Iris pigment epithelial cell (primary cell): ENCODE measurements at regions not wholly inside any gene's neighbourhood (a gene's known extent, or its start where the extent isn't known, plus 50 kb on each side); places are given as distances from the start of the nearest gene placed in this dataset.
A peak's percentile ranks its signal among the peaks of the same experiment; 100 is the strongest.

Experiments
- DNase-seq: peaks from one replicate; pipeline ENCODE4 v3.0.0-alpha.2; 2011; ENCODE audit warnings: low read depth

GRCh38 chr1:82948386-82948785, 1050.5 kb downstream of the TTLL7 start:
- no peak for DNase-seq

GRCh38 chr1:82947278-82947677, 1051.7 kb downstream of the TTLL7 start:
- DNase-seq, result no peak

- no peak for DNase-seq
Observed at GRCh38 chr1:82946096-82946605, 1052.8 kb downstream of the TTLL7 start.

GRCh38 chr1:82944822-82945221, 1054.1 kb downstream of the TTLL7 start:
- DNase-seq, result no peak

- DNase-seq, result no peak
Observed at GRCh38 chr1:82934074-82934473, 1064.9 kb downstream of the TTLL7 start.

GRCh38 chr1:82932727-82933126, 1066.2 kb downstream of the TTLL7 start:
- no peak for DNase-seq

GRCh38 chr1:82932207-82932606, 1066.7 kb downstream of the TTLL7 start:
- no peak for DNase-seq

- DNase-seq, result no peak
Observed at GRCh38 chr1:82931006-82931405, 1067.9 kb downstream of the TTLL7 start.

GRCh38 chr1:82927753-82928152, 1071.2 kb downstream of the TTLL7 start:
- no peak for DNase-seq

GRCh38 chr1:82924666-82925065, 1074.3 kb downstream of the TTLL7 start:
- DNase-seq, result no peak

- DNase-seq, result no peak
Observed at GRCh38 chr1:82923931-82924330, 1075.0 kb downstream of the TTLL7 start.

- DNase-seq, result no peak
Observed at GRCh38 chr1:82921759-82922158, 1077.2 kb downstream of the TTLL7 start.

- peak; percentile 16 for DNase-seq
Observed at GRCh38 chr1:82920418-82921248, 1078.3 kb downstream of the TTLL7 start.

GRCh38 chr1:82919837-82920236, 1079.1 kb downstream of the TTLL7 start:
- no peak for DNase-seq

- DNase-seq, result no peak
Observed at GRCh38 chr1:82907313-82907712, 1091.6 kb downstream of the TTLL7 start.

GRCh38 chr1:82903626-82904025, 1095.3 kb downstream of the TTLL7 start:
- DNase-seq, result no peak

GRCh38 chr1:82901561-82901960, 1097.4 kb downstream of the TTLL7 start:
- DNase-seq, result no peak

GRCh38 chr1:82901118-82901517, 1097.8 kb downstream of the TTLL7 start:
- DNase-seq, result no peak

- no peak for DNase-seq
Observed at GRCh38 chr1:82899017-82899416, 1098.3 kb downstream of the ADGRL2 start.

- DNase-seq, result no peak
Observed at GRCh38 chr1:82897549-82897948, 1096.8 kb downstream of the ADGRL2 start.

- DNase-seq, result no peak
Observed at GRCh38 chr1:82896036-82896435, 1095.3 kb downstream of the ADGRL2 start.

- DNase-seq, result no peak
Observed at GRCh38 chr1:82894635-82895034, 1093.9 kb downstream of the ADGRL2 start.

- DNase-seq, result no peak
Observed at GRCh38 chr1:82893712-82894470, 1093.2 kb downstream of the ADGRL2 start.
